GM12864 (cell line): ENCODE measurements at regions not wholly inside any gene's neighbourhood (a gene's known extent, or its start where the extent isn't known, plus 50 kb on each side); places are given as distances from the start of the nearest gene placed in this dataset.
"Not testable (repeated sequence)": the region's sequence is repeated elsewhere in the genome, so short reads cannot be mapped to it uniquely, and the experiment has no call there.

Source experiments
- DNase-seq: peaks from one replicate; pipeline ENCODE4 v3.0.0-alpha.2; 2011; ENCODE audit warnings: low read depth
- H3K4me3 ChIP-seq: 2 replicates; pipeline ENCODE4 v1.5.1; 2011; ENCODE audit warnings: mild to moderate bottlenecking, low read depth, low read length, control low read depth
- CTCF ChIP-seq: IDR thresholded peaks from 2 replicates; pipeline ENCODE4 v1.5.1; 2011; ENCODE audit warnings: low read depth, mild to moderate bottlenecking, moderate library complexity, low read length, control low read depth, inconsistent platforms; ENCODE audit errors: missing control alignments

DNA sequence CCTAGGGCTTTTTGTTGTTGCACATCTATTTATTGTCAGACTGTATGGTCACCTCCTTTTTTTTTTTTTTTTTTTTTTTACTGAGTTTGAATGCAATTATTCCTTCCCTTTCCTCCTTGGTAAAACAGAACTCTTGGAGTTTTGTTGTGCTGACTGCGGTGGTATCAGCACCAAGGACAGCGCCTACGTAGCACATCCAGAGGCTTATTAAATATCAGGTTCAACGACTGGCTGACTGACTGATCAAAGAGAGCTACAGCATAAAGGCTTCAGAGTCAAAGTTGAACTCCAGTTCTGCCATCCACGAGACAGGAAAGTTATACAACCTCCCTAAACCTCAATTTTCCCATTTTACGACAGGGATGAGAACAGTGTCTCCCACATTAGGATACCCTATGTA lies 86.1 kb upstream of the RBFOX1 start:
- no peak for DNase-seq
- no peak overlapping the region for H3K4me3 ChIP-seq
- no peak for TF ChIP-seq CTCF

- no peak for TF ChIP-seq CTCF
- no peak overlapping the region for H3K4me3 ChIP-seq
- no peak for DNase-seq
Measured at GRCh38 chr16:7239547-7239946, 93.1 kb upstream of the RBFOX1 start.

GRCh38 chr16:7236824-7237410 lies 95.7 kb upstream of the RBFOX1 start:
- no peak for TF ChIP-seq CTCF
- no peak overlapping the region for H3K4me3 ChIP-seq
- no peak for DNase-seq

DNA sequence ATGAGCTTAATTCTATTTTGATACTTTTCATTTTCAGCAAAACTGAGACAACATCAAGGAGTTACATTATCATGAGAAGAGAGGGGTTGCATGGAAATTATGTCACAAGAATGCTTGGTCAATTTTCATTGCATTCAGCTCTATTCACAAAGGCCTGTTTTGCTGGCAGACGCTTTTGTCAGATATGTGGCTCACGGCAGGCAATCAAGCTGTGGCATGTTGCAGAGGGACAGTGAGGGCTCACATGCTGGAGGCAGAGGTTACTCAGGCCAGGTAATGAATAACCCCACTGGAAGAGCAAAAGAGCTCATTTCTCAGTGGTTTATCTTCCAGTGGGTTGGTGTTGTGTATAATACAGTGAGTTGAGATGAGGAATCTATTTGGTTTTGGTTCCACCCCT lies 98.7 kb upstream of the RBFOX1 start:
- no peak for DNase-seq
- no peak overlapping the region for H3K4me3 ChIP-seq
- TF ChIP-seq CTCF, result no peak

DNA sequence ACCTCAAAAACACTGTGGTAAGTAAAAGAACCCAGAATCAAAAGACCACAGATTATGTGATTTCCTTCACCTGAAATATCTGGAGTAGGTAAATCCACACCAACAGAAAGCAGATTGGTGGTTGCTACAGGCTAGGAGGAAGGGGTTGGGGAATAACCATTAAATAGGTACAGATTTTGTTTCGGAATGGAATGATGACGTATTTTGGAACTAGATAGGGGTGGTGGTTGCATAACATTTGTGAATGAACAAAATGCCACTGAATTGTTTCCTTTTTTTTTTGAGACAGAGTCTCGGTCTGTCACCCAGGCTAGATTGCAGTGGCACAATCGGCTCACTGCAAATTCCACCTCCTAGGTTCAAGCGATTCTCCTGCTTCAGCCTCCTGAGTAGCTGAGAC lies 100.9 kb upstream of the RBFOX1 start:
- no peak overlapping the region for H3K4me3 ChIP-seq
- no peak for DNase-seq
- no peak for TF ChIP-seq CTCF

DNA sequence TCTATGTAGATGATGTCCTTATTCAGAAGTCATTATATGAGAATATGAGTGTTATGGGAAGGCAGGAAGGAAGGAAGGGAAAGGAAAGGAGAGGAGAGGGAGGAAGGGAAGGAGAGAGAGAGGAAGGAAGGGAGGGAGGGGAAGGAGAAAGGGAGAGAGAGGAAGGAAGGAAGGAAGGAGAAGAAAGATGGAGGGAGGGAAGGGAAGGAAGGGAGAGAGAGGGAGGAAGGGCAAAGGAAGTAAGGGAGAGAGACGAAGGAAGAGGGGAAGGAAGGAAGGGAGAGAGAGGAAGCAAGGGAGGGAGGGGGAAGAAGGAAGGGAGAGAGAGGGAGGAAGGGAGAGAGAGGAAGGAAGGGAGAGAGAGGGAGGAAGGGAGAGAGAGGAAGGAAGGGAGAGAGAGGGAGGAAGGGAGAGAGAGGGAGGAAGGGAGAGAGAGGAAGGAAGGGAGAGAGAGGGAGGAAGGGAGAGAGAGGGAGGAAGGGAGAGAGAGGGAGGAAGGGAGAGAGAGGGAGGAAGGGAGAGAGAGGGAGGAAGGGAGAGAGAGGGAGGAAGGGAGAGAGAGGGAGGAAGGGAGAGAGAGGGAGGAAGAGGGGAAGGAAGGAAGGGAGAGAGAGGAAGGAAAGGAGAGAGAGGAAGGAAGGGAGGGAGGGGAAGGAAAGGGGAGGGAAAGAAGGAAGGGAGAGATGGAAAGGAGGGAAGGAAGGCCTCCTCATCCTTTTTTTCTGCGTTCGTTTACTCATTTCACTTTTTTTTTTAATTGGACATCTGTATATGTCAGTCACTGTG lies 103.0 kb upstream of the RBFOX1 start:
- not testable (repeated sequence) for DNase-seq, H3K4me3 ChIP-seq

- no peak for TF ChIP-seq CTCF
- no peak for DNase-seq
- H3K4me3 ChIP-seq, result no peak overlapping the region
Measured at GRCh38 chr16:7227229-7227721, 105.4 kb upstream of the RBFOX1 start.
